ENCODE measurements at regions not wholly inside any gene's neighbourhood (a gene's known extent, or its start where the extent isn't known, plus 50 kb on each side); places are given as distances from the start of the nearest gene placed in this dataset.

GRCh38 chr20:52890130-52890529 lies 82.0 kb upstream of the TSHZ2 start:
- in situ Hi-C loops (cut with MboI; ENCODE audit: low pct_ligation_motif_present in 1 of 4, low pct_unique_long_range_greater_than_20kb in 1 of 4, low sequenced_read_pairs in 3 of 4), result no loop called here
- TF ChIP-seq EP300 (IDR thresholded peaks at IDR 0.05; ENCODE audit: low read depth) (no peak), POLR2AphosphoS5 (IDR thresholded peaks at IDR 0.05) (no peak), CTCF (IDR thresholded peaks at IDR 0.05) (no peak), POLR2A (IDR thresholded peaks at IDR 0.05) (no peak)
- H3K36me3 ChIP-seq, result no peaks in the 10 kb centered on the region
- no peak overlapping the region for H3K4me3 ChIP-seq
- WGBS, 2 donors (ENCODE audit: low coverage in 1 of 2), result 73% methylated on average over 3 of the region's 3 CpGs; no CpG with 5 or more reads in 1 of the 2 donors
- intact Hi-C loops (cut with DNase I; ENCODE audit: low total_unique reads), result no loop called here
- H3K27me3 ChIP-seq, result no peaks in the 10 kb centered on the region
- H3K4me1 ChIP-seq, result no peaks in the 10 kb centered on the region
- H3K27ac ChIP-seq, result no peak overlapping the region
- no peaks in the 10 kb centered on the region for H3K9me3 ChIP-seq
- DNase-seq, result no peak

GRCh38 chr20:52889225-52889624 lies 82.9 kb upstream of the TSHZ2 start:
- TF ChIP-seq POLR2A (IDR thresholded peaks at IDR 0.05), result no peak
- TF ChIP-seq CTCF (IDR thresholded peaks at IDR 0.05), result no peak
- TF ChIP-seq EP300 (IDR thresholded peaks at IDR 0.05; ENCODE audit: low read depth), result no peak
- no peak for TF ChIP-seq POLR2AphosphoS5 (IDR thresholded peaks at IDR 0.05)
- Histone ChIP-seq H3K36me3 (no peaks in the 10 kb centered on the region), H3K4me3 (no peak overlapping the region), H3K4me1 (no peaks in the 10 kb centered on the region), H3K9me3 (no peaks in the 10 kb centered on the region), H3K27ac (no peak overlapping the region), H3K27me3 (no peaks in the 10 kb centered on the region)
- 44 to 68% methylated on average over 2 to 4 of the region's 4 CpGs for WGBS, 2 donors (ENCODE audit: low coverage in 1 of 2)
- no peak for DNase-seq
- intact Hi-C loops (cut with DNase I; ENCODE audit: low total_unique reads) (no loop called here), in situ Hi-C loops (cut with MboI; ENCODE audit: low pct_ligation_motif_present in 1 of 4, low pct_unique_long_range_greater_than_20kb in 1 of 4, low sequenced_read_pairs in 3 of 4) (no loop called here)

- intact Hi-C loops (cut with DNase I; ENCODE audit: low total_unique reads) (no loop called here), in situ Hi-C loops (cut with MboI; ENCODE audit: low pct_ligation_motif_present in 1 of 4, low pct_unique_long_range_greater_than_20kb in 1 of 4, low sequenced_read_pairs in 3 of 4) (no loop called here)
- 90 to 91% methylated on average over 3 of the region's 3 CpGs for WGBS, 2 donors (ENCODE audit: low coverage in 1 of 2)
- Histone ChIP-seq H3K4me1 (no peaks in the 10 kb centered on the region), H3K27me3 (no peaks in the 10 kb centered on the region), H3K27ac (no peak overlapping the region), H3K9me3 (no peaks in the 10 kb centered on the region), H3K4me3 (no peak overlapping the region), H3K36me3 (no peaks in the 10 kb centered on the region)
- TF ChIP-seq POLR2AphosphoS5 (IDR thresholded peaks at IDR 0.05) (no peak), POLR2A (IDR thresholded peaks at IDR 0.05) (no peak), CTCF (IDR thresholded peaks at IDR 0.05) (no peak), EP300 (IDR thresholded peaks at IDR 0.05; ENCODE audit: low read depth) (no peak)
- no peak for DNase-seq
Observed at GRCh38 chr20:52888096-52888495, 84.1 kb upstream of the TSHZ2 start.

GRCh38 chr20:52880997-52881396 lies 91.2 kb upstream of the TSHZ2 start:
- in situ Hi-C loops (cut with MboI; ENCODE audit: low pct_ligation_motif_present in 1 of 4, low pct_unique_long_range_greater_than_20kb in 1 of 4, low sequenced_read_pairs in 3 of 4) (no loop called here), intact Hi-C loops (cut with DNase I; ENCODE audit: low total_unique reads) (no loop called here)
- no peaks in the 10 kb centered on the region for H3K4me1 ChIP-seq
- H3K27me3 ChIP-seq, result no peaks in the 10 kb centered on the region
- no peak overlapping the region for H3K27ac ChIP-seq
- no peaks in the 10 kb centered on the region for H3K9me3 ChIP-seq
- H3K36me3 ChIP-seq, result no peaks in the 10 kb centered on the region
- H3K4me3 ChIP-seq, result no peak overlapping the region
- TF ChIP-seq POLR2A (IDR thresholded peaks at IDR 0.05) (no peak), POLR2AphosphoS5 (IDR thresholded peaks at IDR 0.05) (no peak), EP300 (IDR thresholded peaks at IDR 0.05; ENCODE audit: low read depth) (no peak), CTCF (IDR thresholded peaks at IDR 0.05) (no peak)
- no peak for DNase-seq
